IMR-90 (cell line): ENCODE measurements at regions not wholly inside any gene's neighbourhood (a gene's known extent, or its start where the extent isn't known, plus 50 kb on each side); places are given as distances from the start of the nearest gene placed in this dataset.
A peak's percentile ranks its signal among the peaks of the same experiment; 100 is the strongest.

Experiments
- ATAC-seq: fragments of 200-7000 bp; cut with Tn5 transposase; 2 replicates; pipeline ENCODE4 v1.9.1; 2020; ENCODE audit warnings: low read depth, mild to moderate bottlenecking, moderate library complexity
- BruUV-seq: library from RNA; stranded (reverse); fragments of 400-500 nt; replicated peaks from 2 replicates; lab custom pipeline; 2021; lab: Mats Ljungman, UMichigan
- CTCF ChIA-PET: fragments of 300-600 bp; formaldehyde crosslinking; extraction: SDS; loops from one replicate; lab custom pipeline; 2021; ENCODE audit warnings: antibody characterized with exemption; lab: Yijun Ruan, JAX
- POLR2A ChIA-PET: fragments of 300-600 bp; sonication (Branson Sonifier 250); formaldehyde crosslinking; loops from one replicate; lab custom pipeline; 2022; ENCODE audit warnings: antibody characterized with exemption; ENCODE audit not compliant: unreplicated experiment; lab: Charles Lee
- DNase-seq: peaks from one replicate; pipeline ENCODE4 v3.0.0; 2013
- H2AFZ ChIP-seq: replicated peaks from 2 replicates; pipeline ENCODE3; 2013; ENCODE audit warnings: low read length, mild to moderate bottlenecking; ENCODE audit not compliant: poor library complexity
- H2AK5ac ChIP-seq: 2 replicates; pipeline ENCODE4 v1.6.1; 2013; ENCODE audit warnings: low read depth, low read length, inconsistent platforms
- H2AK9ac ChIP-seq: replicated peaks from 2 replicates; pipeline ENCODE3; 2013; ENCODE audit warnings: mild to moderate bottlenecking, low read depth, low read length, moderate library complexity; ENCODE audit not compliant: poor library complexity
- H2BK120ac ChIP-seq: 2 replicates; pipeline ENCODE4 v1.6.1; 2013; ENCODE audit warnings: low read depth, low read length, inconsistent platforms
- H2BK15ac ChIP-seq: 3 replicates; pipeline ENCODE4 v1.6.1; 2013; ENCODE audit warnings: low read depth, low read length, inconsistent platforms
- H2BK20ac ChIP-seq: 2 replicates; pipeline ENCODE4 v1.6.1; 2013; ENCODE audit warnings: low read depth, mild to moderate bottlenecking, inconsistent platforms, low read length, moderate library complexity
- H2BK5ac ChIP-seq: 2 replicates; pipeline ENCODE4 v1.6.1; 2013; ENCODE audit warnings: mild to moderate bottlenecking, low read depth, low read length, inconsistent platforms; ENCODE audit not compliant: poor library complexity, severe bottlenecking
- H3K14ac ChIP-seq: replicated peaks from 2 replicates; pipeline ENCODE4 v1.6.1; 2013; ENCODE audit warnings: low read depth, low read length, inconsistent platforms
- H3K18ac ChIP-seq: 2 replicates; pipeline ENCODE4 v1.6.1; 2013; ENCODE audit warnings: low read depth, low read length, control low read depth
- H3K23ac ChIP-seq: 2 replicates; pipeline ENCODE4 v1.6.1; 2013; ENCODE audit warnings: low read depth, low read length, inconsistent platforms
- H3K27ac ChIP-seq: 2 replicates; pipeline ENCODE4 v1.5.1; 2013; ENCODE audit warnings: mild to moderate bottlenecking, control low read depth, low read length; ENCODE audit not compliant: insufficient read depth
- H3K27me3 ChIP-seq: 2 replicates; pipeline ENCODE4 v1.6.1; 2013; ENCODE audit warnings: low read length; ENCODE audit not compliant: control insufficient read depth, insufficient read depth
- H3K36me3 ChIP-seq: 2 replicates; pipeline ENCODE4 v1.6.1; 2013; ENCODE audit warnings: low read length, mixed read lengths; ENCODE audit not compliant: control insufficient read depth, insufficient read depth
- H3K4ac ChIP-seq: 2 replicates; pipeline ENCODE4 v1.6.1; 2013; ENCODE audit warnings: low read depth, low read length, inconsistent platforms
- H3K4me1 ChIP-seq: 2 replicates; pipeline ENCODE4 v1.6.1; 2013; ENCODE audit warnings: low read length, mixed read lengths; ENCODE audit not compliant: control insufficient read depth, insufficient read depth
- H3K4me2 ChIP-seq: 2 replicates; pipeline ENCODE4 v1.6.1; 2013; ENCODE audit warnings: low read depth, mild to moderate bottlenecking, control low read depth, low read length, moderate library complexity
- H3K4me3 ChIP-seq: 2 replicates; pipeline ENCODE4 v1.5.1; 2013; ENCODE audit warnings: low read depth, mild to moderate bottlenecking, control low read depth, low read length, moderate library complexity; ENCODE audit not compliant: insufficient read depth
- H3K56ac ChIP-seq: 2 replicates; pipeline ENCODE4 v1.6.1; 2013; ENCODE audit warnings: low read length, inconsistent platforms; ENCODE audit not compliant: insufficient read depth; ENCODE audit errors: extremely low read depth
- H3K79me1 ChIP-seq, 2 experiments: 2 replicates each; pipeline ENCODE4 v1.6.1; 2013; ENCODE audit warnings: low read length in 2 of 2, inconsistent platforms in 1 of 2, low read depth in 1 of 2
- H3K9ac ChIP-seq: 2 replicates; pipeline ENCODE4 v1.6.1; 2013; ENCODE audit warnings: low read depth, low read length, control low read depth
- H3K9me1 ChIP-seq: 2 replicates; pipeline ENCODE4 v1.6.1; 2013; ENCODE audit warnings: low read length, inconsistent platforms; ENCODE audit not compliant: insufficient read depth
- H3K9me3 ChIP-seq: 2 replicates; pipeline ENCODE4 v1.6.1; 2013; ENCODE audit warnings: low read length; ENCODE audit not compliant: control insufficient read depth, insufficient read depth
- H4K20me1 ChIP-seq: 2 replicates; pipeline ENCODE4 v1.6.1; 2013; ENCODE audit warnings: low read length, inconsistent platforms; ENCODE audit not compliant: insufficient read depth
- H4K5ac ChIP-seq: 2 replicates; pipeline ENCODE4 v1.6.1; 2013; ENCODE audit warnings: mild to moderate bottlenecking, low read depth, low read length, control low read depth
- H4K8ac ChIP-seq, 2 experiments: 2 replicates each; pipeline ENCODE4 v1.6.1; 2013; ENCODE audit warnings: low read depth in 2 of 2, low read length in 2 of 2, control low read depth in 1 of 2, inconsistent platforms in 1 of 2
- H4K91ac ChIP-seq: 2 replicates; pipeline ENCODE4 v1.6.1; 2013; ENCODE audit warnings: low read depth, low read length, inconsistent platforms; ENCODE audit not compliant: insufficient read depth
- MXI1 ChIP-seq: IDR thresholded peaks from 2 replicates; pipeline ENCODE4 v1.6.1; 2012; ENCODE audit warnings: low read depth, mild to moderate bottlenecking, low read length, moderate library complexity, borderline replicate concordance
- USF2 ChIP-seq: fragments of 150-350 bp; IDR thresholded peaks from 2 replicates; pipeline ENCODE4 v1.6.1; 2017; ENCODE audit warnings: mild to moderate bottlenecking, antibody characterized with exemption, low read length, low read depth
- WGBS, 2 experiments: methylation state at CpG; one replicate each; pipeline versions ENCODE4 v1.1.5 to v1.1.7; 2013; ENCODE audit warnings: missing lambda C conversion rate in 2 of 2; ENCODE audit not compliant: insufficient read length in 1 of 2; ENCODE audit errors: extremely low coverage in 2 of 2; 5-methylcytosine and 5-hydroxymethylcytosine counted together
- dilution Hi-C: fragments of 300-500 bp; cut with HindIII; formaldehyde crosslinking; loops from one replicate; pipeline ENCODE4 v1.14.3; 2018; ENCODE audit warnings: low sequenced_read_pairs; ENCODE audit not compliant: unreplicated experiment
- in situ Hi-C: fragments of 300-500 bp; cut with MboI; formaldehyde crosslinking; loops from 3 replicates; pipeline ENCODE4 v1.14.3; 2019; ENCODE audit warnings: low sequenced_read_pairs, inconsistent platforms, mixed read lengths
- intact Hi-C: fragments of 100-400 bp; cut with micrococcal nuclease; formaldehyde crosslinking; loops from 2 replicates; pipeline ENCODE4 v1.10.0; 2022

DNA sequence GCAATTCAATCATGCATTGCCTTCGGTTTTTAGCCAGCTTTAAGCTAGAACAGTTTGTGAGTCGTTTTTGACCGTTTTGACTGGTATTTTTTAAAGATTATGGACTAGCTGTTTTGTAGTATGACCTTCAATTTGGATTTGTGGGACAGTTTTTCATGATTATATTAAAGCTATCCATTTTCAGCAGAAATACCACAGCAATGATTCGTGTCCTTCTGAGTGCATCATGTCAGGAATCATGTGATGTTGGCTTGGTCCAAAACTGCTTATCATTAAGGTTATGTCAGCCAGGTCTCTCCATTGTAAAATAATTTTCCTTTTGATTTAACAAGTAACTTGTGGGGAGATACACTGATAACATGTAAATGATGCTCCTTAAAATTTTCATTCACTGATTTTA lies 229.0 kb downstream of the POSTN start:
- dilution Hi-C loops (no loop called here), in situ Hi-C loops (no loop called here), intact Hi-C loops (no loop called here)
- Histone ChIP-seq H3K4me1 (no peaks in the 10 kb centered on the region), H2BK20ac (no peak overlapping the region), H3K9me3 (no peaks in the 10 kb centered on the region), H3K56ac (no peak overlapping the region), H3K4ac (no peak overlapping the region), H3K79me1 (no peaks in the 10 kb centered on the region), H3K27ac (no peak overlapping the region), H2BK5ac (no peak overlapping the region), H2BK15ac (no peak overlapping the region), H3K4me3 (no peak overlapping the region), H2AFZ (no peak overlapping the region), H4K5ac (no peak overlapping the region), H2AK5ac (no peak overlapping the region), H3K23ac (no peak overlapping the region), H4K20me1 (no peaks in the 10 kb centered on the region), H3K9ac (no peak overlapping the region), H3K27me3 (no peaks in the 10 kb centered on the region), H3K18ac (no peak overlapping the region), H2BK120ac (no peak overlapping the region), H3K4me2 (no peak overlapping the region), H4K8ac (no peak overlapping the region), H3K36me3 (no peaks in the 10 kb centered on the region), H3K14ac (no peak overlapping the region), H4K91ac (no peak overlapping the region), H3K9me1 (no peaks in the 10 kb centered on the region), H2AK9ac (no peak overlapping the region)
- ChIA-PET POLR2A (interaction anchor here (0.7 kb wide), 1 partner anchor 929 kb away, joined by 5 read pairs; no protein-coding TSS in a partner anchor), CTCF (no interaction called here)
- peak; percentile 70; the same call in 1 of the 2 replicates for TF ChIP-seq USF2
- TF ChIP-seq MXI1, result no peak
- peak; percentile 56; the same call in 1 of the 2 replicates for ATAC-seq
- no TSS peak for BruUV-seq
- no CpG with 5 or more reads among the region's 4 CpGs for WGBS, 2 experiments
- peak; percentile 80 for DNase-seq
